DMS 273 (cell line): ENCODE measurements at regions not wholly inside any gene's neighbourhood (a gene's known extent, or its start where the extent isn't known, plus 50 kb on each side); places are given as distances from the start of the nearest gene placed in this dataset.
"Not testable (repeated sequence)": the region's sequence is repeated elsewhere in the genome, so short reads cannot be mapped to it uniquely, and the experiment has no call there.

Experiments used
- DNase-seq: peaks from one replicate; lab custom pipeline; 2025; ENCODE audit not compliant: unreplicated experiment; lab: John Stamatoyannopoulos, UW

GRCh38 chr6:132060591-132060990 is 109.4 kb upstream of the CCN2 start:
- no peak for DNase-seq

- DNase-seq: no peak
These were observed 107.8 kb upstream of the CCN2 start for GRCh38 chr6:132058975-132059374.

GRCh38 chr6:132054525-132054924 is 103.4 kb upstream of the CCN2 start:
- DNase-seq: no peak

DNA sequence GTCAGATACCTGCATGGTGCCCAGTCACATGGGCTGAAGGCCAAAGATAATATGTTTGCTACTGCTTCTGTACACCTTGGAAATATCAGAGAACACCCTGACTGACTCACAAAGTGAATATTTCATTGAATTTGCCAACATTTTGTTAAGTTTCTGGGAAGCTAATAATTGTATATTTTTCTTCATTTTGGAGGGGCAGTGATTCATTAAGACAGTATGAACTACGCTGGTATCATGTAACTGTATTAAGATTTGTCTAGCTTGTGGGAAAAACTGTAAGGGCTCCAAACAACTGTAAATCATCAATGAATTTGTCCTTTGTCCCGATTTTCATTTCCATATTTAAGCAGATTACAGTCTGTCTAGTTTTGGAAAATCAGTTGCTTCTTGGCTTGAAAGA is 102.3 kb upstream of the CCN2 start:
- no peak for DNase-seq

DNA sequence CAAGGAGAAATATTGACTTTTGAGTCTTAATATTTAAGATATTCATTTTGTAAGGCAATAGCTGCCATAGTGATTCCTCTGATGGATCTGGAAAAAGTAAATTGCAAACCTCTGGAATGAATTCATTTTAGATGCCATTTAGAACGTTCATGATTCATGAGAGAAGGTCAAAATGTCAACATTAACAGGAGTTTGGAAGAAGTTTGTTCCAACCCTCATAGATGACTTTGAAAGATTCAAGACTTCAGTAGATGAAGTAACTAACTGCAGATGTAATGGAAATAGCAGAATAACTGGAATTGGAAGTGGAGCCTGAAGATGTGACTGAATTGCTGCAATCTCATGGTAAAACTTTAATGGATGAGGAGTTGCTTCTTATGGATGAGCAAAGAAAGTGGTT is 100.9 kb upstream of the CCN2 start:
- DNase-seq: no peak

DNA sequence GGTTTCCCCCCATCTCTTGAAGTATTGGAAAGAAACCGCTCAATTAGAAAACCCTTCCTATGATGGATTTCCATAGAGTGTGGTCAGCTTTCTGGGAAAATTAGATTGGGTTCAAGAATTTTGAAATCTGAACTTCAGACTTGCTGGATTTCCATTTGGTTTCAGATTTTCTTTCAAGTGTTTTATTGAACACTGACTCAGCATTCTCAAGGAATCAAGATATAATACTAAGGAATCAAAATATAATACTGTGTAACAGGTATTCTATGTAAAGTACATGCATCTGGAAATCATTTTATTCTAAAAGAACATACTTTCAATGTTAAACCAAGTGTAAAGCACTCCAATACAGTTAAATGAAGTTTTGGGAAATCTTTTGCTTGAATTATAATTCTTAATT is 94.7 kb upstream of the CCN2 start:
- no peak for DNase-seq

- DNase-seq: no peak
These were observed 92.0 kb upstream of the CCN2 start for GRCh38 chr6:132043148-132043547.

- DNase-seq: no peak
These were observed 90.5 kb upstream of the CCN2 start for GRCh38 chr6:132041706-132042105.

GRCh38 chr6:132028029-132028428 is 76.9 kb upstream of the CCN2 start:
- DNase-seq: no peak

GRCh38 chr6:132025468-132025867 is 74.3 kb upstream of the CCN2 start:
- no peak for DNase-seq

- DNase-seq: no peak
These were observed 72.3 kb upstream of the CCN2 start for GRCh38 chr6:132023490-132023889.

GRCh38 chr6:132021552-132022375 is 70.6 kb upstream of the CCN2 start:
- no peak for DNase-seq

DNA sequence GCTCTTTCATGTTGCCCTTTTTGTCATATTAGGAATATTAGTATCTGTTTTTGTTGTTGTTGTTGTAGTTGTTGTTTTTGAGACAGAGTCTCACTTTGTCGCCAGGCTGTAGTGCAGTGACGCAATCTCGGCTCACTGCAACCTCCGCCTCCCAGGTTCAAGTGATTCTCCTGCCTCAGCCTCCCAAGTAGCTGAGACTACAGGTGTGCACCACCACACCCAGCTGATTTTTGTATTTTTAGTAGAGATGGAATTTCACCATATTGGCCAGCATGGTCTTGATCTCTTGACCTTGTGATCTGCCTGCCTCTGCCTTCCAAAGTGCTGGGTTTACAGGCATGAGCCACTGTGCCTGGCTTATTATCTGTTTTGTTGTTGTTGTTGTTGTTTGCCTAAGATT is 69.7 kb upstream of the CCN2 start:
- DNase-seq: not testable (repeated sequence)

DNA sequence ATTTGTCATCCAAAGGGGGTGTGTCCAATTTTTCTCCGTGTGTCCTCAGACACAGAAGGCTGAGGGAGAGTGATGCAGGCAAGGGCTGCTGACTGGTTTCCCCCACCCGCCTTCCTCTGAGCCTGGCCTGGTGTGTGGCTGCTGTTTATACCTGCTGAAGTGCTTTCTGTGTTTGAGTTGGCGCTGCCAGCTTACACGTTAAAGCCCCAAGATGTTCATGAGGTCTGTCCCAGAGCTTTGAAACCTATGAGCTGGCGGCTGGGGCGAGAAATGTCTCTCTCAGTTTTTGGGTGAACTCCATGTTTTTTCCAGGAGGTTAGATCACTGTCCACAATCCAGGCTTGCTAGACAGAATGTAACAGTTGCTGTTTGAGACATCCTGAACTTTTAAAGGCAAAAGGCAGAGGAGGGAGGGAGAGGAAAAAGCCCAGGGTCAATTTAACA is 69.0 kb upstream of the CCN2 start:
- no peak for DNase-seq

GRCh38 chr6:132019586-132019985 is 68.4 kb upstream of the CCN2 start:
- no peak for DNase-seq

DNA sequence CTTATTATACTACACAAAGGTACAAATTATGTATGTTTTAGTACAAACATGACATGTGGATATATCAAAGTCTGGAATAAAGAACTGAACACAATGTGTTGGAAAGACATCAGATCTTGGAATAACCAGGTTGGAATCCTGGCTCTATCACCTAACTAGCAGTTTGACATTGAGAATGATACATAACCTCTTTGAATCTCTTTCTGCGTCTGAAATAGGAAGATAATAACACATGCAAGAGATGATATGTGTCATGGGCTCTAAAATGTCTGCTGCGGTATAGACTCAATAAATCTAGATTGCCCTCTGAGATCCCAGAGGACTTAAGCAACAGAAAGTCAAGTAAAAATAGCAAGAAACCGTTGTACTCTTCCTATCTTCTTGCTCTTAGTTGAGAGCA is 66.8 kb upstream of the CCN2 start:
- no peak for DNase-seq

DNA sequence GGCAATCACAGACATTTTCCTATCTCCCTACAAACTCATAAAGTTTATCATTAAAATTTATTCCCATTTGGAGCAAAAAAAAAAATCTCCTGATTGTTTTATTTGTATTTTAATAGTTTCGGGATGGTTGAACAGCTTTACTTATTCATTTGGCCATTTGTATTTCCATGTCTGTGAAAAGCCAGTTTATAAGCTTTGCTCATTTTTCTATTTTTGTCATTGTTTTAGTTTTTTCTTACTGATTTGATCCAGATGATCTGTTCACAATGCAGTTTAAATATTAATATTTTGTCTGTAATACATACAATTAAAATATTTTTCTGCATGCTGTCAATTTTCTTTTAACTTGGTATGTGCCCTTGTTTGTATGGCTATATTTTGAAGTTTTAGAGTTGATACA is 65.2 kb upstream of the CCN2 start:
- no peak for DNase-seq

DNA sequence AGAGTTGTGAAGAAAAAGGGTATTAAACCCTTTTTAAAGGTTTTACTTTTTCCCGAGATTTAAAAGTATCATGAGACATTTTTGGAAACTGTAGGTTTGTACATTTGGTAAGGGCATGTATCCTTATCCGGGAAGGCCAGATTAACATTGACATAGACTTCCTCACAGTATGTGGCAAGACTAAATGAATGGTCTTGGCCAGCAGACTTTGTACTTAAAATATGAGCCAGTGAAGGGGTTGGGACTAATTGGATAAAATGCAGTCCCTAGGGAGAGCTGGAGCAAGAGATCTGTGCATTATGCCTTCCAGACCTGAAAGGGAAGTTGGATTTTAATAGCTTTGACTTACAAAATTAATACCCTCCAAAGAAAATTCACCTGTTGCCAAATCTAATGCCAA is 60.4 kb upstream of the CCN2 start:
- peak; percentile 21 for DNase-seq

DNA sequence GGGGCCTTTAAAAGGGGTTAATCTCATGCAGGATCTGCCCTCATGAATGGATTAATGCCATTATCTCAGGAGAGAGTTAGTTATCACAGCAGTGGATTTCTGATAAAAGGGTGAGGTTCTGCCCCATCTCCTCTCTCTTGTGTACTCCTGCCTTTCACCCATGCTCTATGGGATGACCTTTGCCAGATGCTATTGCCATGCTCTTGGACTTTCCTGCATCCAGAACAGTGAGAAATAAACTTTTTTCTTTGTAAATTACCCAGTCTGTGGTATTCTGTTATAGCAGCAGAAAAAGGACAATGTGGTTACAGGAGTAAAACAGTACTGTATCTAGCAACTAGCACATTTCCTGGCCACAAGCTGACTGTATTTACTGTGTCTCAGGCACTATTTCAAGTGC is 58.0 kb upstream of the CCN2 start:
- no peak for DNase-seq

- no peak for DNase-seq
These were observed 56.5 kb upstream of the CCN2 start for GRCh38 chr6:132007474-132008190.

DNA sequence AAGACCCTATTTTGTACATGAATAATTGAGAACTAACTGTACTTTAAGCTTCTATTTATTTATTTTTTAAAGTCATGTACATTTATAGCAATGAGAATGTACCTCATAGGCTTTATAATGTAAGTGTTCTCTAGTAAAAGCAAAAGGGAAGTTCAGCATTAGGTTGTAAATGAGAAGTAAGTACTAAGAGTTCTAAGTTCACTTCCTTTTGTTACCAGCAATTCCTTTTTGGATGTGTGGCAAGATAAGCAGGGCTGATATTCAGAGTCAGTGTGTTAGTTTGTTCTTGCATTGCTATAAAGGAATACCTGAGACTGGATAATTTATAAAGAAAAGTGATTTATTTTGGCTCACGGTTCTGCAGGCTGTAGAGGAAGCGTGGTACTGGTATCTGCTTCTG is 54.0 kb upstream of the CCN2 start:
- DNase-seq: no peak

DNA sequence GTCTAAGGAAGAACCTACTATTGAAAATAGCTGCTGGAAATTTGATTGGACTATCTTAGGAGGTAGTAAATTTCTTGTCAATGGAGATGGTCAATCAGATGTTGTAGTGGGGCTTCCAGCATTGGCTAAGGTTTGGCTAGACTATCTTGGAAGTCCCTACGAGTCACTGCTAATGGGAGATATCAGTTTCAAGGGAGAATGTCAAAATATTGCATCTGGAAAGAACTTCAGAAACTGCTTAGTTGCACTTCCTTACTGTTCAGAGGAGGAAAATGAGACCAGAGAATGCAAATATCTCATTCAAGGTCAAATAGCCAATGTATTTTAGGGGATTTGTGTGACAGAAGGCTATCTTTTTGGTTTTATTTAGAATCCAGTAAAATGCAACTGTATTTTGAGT is 53.5 kb upstream of the CCN2 start:
- DNase-seq: no peak
